NCI-H2196 (cell line): ENCODE measurements at regions not wholly inside any gene's neighbourhood (a gene's known extent, or its start where the extent isn't known, plus 50 kb on each side); places are given as distances from the start of the nearest gene placed in this dataset.
"Not testable (repeated sequence)": the region's sequence is repeated elsewhere in the genome, so short reads cannot be mapped to it uniquely, and the experiment has no call there.

Experiments used
- DNase-seq: peaks from one replicate; lab custom pipeline; 2025; ENCODE audit not compliant: unreplicated experiment; lab: John Stamatoyannopoulos, UW

GRCh38 chr1:94303005-94303404 lies 65.6 kb upstream of the ARHGAP29 start:
- DNase-seq: no peak

GRCh38 chr1:94302497-94302896 lies 65.1 kb upstream of the ARHGAP29 start:
- DNase-seq: no peak

GRCh38 chr1:94301186-94301585 lies 63.8 kb upstream of the ARHGAP29 start:
- DNase-seq: no peak

GRCh38 chr1:94300731-94301130 lies 63.3 kb upstream of the ARHGAP29 start:
- DNase-seq: no peak

- DNase-seq: no peak
Observed at GRCh38 chr1:94299627-94300553, 62.5 kb upstream of the ARHGAP29 start.

GRCh38 chr1:94298861-94299260 lies 61.5 kb upstream of the ARHGAP29 start:
- no peak for DNase-seq

- DNase-seq: no peak
Observed at GRCh38 chr1:94296018-94296417, 58.6 kb upstream of the ARHGAP29 start.

GRCh38 chr1:94292978-94293377 lies 55.6 kb upstream of the ARHGAP29 start:
- DNase-seq: not testable (repeated sequence)

GRCh38 chr1:94289244-94289643 lies 51.9 kb upstream of the ARHGAP29 start:
- not testable (repeated sequence) for DNase-seq
